Hematopoietic multipotent progenitor cell treated with erythropoietin and hydrocortisone succinate and interleukin-3 and kit ligand, for 6 days (in vitro differentiated cells): ENCODE measurements at regions not wholly inside any gene's neighbourhood (a gene's known extent, or its start where the extent isn't known, plus 50 kb on each side); places are given as distances from the start of the nearest gene placed in this dataset.
"Not testable (repeated sequence)": the region's sequence is repeated elsewhere in the genome, so short reads cannot be mapped to it uniquely, and the experiment has no call there.

Experiments used
- DNase-seq: peaks from one replicate; pipeline ENCODE4 v3.0.0-alpha.2; 2015

GRCh38 chr17:14593956-14594355, 293.1 kb downstream of the HS3ST3B1 start:
- no peak for DNase-seq

- no peak for DNase-seq
These were observed 289.8 kb downstream of the HS3ST3B1 start for GRCh38 chr17:14590459-14591250.

- no peak for DNase-seq
These were observed 284.2 kb downstream of the HS3ST3B1 start for GRCh38 chr17:14585099-14585498.

DNA sequence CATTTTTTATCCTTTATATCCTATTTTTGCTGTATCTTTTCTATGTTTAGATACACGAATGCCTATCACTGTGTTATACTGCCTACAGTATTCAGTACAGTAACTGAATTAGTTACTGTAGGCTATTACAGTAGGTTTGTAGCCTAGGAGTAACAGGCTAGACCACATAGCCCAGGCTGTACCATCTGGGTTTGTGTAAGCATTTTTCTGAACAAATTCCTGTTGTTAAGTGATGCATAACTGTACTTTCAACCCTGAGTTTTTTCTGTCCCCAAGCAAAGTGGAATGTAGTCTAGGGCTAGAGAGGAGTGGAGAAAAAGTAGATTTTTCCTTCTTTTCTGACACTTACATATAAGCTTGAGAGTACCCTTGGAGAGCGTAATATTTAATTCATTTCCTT, 282.1 kb downstream of the HS3ST3B1 start:
- DNase-seq, result no peak

- DNase-seq, result no peak
These were observed 280.4 kb downstream of the HS3ST3B1 start for GRCh38 chr17:14581186-14581830.

DNA sequence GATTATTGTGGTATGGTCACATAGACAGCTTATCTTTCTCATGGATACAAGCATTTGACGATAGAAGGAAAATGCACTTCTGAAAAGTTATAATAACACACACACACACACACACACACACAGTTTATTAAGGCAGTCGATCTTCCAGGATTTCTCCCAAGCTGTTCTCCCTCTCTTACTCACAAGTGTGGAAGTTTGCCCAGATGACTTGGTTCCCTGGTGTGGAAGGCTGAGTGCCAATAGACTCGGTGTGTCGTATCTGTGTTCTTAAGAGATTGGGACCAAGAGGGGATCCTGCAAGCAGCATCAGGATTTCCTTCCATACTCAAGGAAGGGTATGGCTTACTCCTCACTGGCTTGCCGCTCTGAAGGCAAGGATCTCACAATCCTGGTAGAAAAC, 279.6 kb downstream of the HS3ST3B1 start:
- no peak for DNase-seq

- no peak for DNase-seq
These were observed 278.8 kb downstream of the HS3ST3B1 start for GRCh38 chr17:14579716-14580115.

DNA sequence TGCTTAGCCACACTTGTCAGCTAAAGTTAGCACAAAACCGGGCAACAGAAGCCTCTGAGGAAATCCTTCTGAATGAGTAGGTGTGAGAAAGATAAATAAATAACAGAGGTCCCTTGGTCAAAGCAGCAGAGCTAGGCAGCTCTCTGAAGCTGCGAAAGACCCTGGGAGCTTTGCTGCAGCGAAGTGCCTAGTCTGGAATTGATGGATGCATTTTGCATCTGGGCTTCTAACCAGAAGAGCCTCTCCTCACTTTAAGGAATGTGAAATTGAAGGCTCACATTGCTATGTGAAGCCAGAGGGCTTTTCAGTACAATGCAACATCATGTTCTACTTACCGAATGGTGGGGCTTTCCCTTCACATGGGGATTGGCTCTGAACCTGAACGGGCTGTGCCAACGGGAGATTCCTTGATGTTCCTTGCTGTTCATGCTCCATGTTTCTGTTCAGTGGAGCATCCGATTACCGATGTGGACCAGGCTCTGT, 274.6 kb downstream of the HS3ST3B1 start:
- no peak for DNase-seq

DNA sequence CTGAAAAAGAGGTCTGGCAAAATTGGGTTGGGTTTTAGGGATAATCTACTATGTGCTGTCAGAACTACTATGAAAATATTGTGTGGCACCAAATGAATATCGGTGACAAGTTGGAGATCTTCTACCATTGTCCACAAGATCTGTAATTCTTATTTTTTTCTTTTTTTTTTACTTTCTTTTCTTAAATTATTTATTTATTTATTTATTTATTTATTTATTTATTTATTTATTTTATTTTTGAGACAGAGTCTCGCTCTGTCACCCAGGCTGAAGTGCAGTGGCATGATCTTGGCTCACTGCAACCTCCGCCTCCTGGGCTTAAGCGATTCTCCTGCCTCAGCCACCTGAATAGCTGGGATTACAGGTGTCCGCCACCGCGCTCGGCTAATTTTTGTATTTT, 259.4 kb downstream of the HS3ST3B1 start:
- DNase-seq, result not testable (repeated sequence)

GRCh38 chr17:14559264-14560119, 258.6 kb downstream of the HS3ST3B1 start:
- peak; percentile 2 for DNase-seq

DNA sequence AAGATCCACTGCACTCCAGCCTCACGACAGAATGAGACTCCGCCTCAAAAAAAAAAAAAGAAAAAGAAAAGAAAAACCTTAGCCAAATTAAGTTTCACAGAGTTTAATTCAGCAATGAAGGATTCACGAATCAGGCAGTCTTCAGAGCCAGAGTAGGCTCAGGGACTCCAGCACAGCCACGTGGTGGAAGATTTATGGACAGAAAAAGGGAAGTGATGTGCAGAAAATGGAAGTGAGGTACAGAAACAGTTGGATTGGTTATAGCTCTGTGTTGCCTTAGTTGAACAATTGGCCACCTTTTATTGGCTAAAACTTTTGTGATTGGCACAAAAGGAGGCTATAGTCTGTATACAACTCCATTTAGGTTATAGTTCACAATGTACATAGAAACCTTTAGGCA, 256.6 kb downstream of the HS3ST3B1 start:
- peak; percentile 12 for DNase-seq

DNA sequence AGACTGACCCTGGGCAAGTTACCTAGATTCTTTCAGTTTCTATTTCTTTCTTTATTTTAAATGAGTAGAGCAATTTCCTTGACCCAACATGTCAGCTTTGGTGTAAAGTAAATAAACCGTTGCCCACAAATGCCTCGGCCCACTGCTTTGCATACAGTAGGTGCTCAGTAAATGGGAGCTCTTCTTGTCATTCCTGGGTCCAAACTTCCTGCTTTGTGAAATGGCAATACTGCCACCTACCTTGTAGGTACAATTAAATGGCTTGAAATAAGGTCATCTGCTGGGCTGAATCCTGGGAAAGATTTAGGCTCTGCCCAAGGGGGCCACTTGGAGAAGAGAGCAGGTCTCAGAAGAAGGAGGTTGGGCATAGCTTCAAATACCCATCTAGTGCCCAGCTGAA, 253.0 kb downstream of the HS3ST3B1 start:
- DNase-seq, result no peak

- no peak for DNase-seq
These were observed 251.4 kb downstream of the HS3ST3B1 start for GRCh38 chr17:14552306-14552705.

DNA sequence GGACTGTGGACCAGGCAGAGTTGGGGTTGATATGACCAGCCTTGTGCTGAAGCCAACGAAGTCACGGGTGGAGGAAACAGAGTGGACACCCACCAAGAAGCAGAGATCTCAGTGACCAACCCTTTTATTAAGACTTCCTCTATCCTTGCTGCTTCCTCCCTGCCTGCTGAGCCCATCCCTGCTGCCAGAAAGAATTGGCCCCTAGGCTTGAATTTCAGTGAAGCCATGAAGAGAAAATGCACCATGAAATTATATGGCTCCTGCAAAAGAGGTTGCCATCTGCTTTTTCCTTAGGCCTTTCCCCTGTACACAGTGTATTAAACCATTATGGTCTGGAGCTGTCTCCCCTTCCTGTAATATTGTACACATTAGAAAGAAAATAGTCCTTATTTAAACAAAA, 246.7 kb downstream of the HS3ST3B1 start:
- DNase-seq, result no peak

DNA sequence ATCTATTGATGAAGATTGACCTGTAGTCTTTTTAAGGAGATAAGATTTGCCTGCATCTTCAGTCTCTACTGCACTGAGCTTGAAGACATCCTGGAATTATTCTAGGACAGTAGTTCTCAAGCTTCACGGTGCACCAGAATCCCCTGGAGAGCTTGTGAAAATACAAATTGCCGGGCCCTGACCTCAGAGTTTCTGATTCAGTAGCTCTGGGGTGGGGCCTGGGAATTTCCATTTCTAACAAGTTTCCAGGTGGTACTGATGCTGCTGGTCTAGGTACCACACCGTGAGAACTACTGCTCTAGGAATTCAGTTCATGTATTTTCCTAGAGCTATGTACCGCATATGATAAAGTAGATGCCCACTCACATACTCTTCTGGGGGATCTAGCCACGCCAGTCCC, 246.1 kb downstream of the HS3ST3B1 start:
- DNase-seq, result no peak

- DNase-seq, result no peak
These were observed 244.4 kb downstream of the HS3ST3B1 start for GRCh38 chr17:14545156-14545906.

DNA sequence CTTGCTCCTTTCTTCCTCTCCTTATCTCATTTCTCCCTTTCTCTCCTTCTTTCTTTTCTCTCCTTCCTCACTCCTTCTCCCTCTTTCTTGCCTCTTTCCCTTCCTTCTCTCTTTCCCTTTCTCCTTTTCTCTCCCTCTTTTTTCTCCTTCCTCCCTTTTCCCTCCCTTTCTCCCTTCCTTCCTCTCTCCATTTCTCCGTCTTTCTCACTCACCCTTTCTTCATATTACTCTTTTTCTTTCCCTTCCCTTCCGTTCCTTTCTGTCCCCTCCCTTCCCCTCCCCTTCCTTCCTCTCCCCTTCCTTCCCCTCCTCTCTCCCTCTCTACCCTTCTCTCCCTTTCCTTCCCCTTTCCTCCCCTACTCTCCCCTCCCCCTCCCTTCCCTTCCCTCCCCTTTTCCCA, 240.8 kb downstream of the HS3ST3B1 start:
- DNase-seq, result no peak

DNA sequence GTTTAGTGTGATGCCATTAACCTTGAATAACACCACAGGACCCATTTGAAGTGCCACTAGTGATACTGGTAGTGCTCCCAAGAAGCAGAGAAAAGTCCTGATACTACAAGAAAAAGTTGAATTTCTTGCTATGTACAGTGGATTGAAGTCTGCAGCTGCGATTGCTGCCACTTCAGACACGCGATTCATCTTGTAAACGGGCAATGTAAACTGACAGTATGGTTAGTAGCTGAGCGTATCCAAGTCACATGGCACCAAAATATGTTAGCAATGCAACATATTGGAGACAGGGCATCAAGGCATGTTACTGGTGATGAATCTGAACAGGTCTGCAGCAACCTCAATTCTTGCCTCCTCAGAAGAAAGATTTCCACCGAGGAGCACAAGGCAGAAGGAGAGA, 238.9 kb downstream of the HS3ST3B1 start:
- DNase-seq, result no peak

DNA sequence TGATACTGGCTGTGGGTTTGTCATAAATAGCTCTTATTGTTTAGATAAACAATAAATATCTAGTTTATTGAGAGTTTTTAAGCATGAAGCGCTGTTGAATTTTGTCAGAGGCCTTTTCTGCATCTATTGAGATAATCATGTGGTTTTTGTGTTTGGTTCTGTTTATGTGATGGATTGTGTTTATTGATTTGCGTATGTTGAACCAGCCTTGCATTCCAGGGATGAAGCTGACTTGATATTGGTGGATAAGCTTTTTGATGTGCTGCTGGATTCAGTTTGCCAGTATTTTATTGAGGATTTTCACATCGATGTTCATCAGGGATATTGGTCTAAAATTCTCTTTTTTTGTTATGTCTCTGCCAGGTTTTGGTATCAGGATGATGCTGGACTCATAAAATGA, 231.4 kb downstream of the HS3ST3B1 start:
- not testable (repeated sequence) for DNase-seq

- DNase-seq, result no peak
These were observed 224.9 kb downstream of the HS3ST3B1 start for GRCh38 chr17:14525551-14526455.

DNA sequence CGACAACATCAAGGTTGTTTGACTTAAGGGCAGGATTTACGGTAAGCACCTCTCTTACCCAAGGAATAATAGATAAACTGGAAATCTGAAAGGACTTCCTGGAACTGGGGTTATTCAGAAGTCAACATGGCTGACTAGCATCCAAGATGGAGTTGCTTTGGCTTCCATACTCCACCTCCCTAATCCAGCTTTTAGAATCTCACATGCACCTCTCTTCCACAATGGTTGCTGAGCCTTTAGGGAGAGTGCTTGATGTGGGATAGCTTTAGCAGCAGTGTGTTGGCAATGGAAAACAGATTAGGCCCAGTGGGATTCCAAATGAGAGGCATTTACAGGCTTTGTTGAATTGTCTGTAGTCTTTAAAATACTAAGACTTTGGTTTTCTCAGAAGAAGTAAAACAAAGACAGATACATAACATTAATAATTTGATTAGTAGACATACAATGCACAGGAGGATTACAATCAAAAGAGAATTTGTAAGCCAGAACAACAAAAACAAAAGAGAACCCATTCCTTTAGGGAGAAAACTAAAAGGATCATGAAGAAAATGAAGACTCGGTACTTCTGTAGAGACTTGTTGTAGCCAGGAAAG, 222.0 kb downstream of the HS3ST3B1 start:
- DNase-seq, result no peak
